ENCODE measurements at regions not wholly inside any gene's neighbourhood (a gene's known extent, or its start where the extent isn't known, plus 50 kb on each side); places are given as distances from the start of the nearest gene placed in this dataset.
A peak's percentile ranks its signal among the peaks of the same experiment; 100 is the strongest.

GRCh38 chr12:75707983-75708382 is 196.6 kb upstream of the KRR1 start:
- Histone ChIP-seq H3K9me3 (no peaks in the 10 kb centered on the region), H3K27ac (no peak overlapping the region), H3K27me3 (no peaks in the 10 kb centered on the region), H3K4me3 (no peak overlapping the region), H3K36me3 (no peaks in the 10 kb centered on the region), H3K4me1 (no peaks in the 10 kb centered on the region)
- DNase-seq (ENCODE audit: low spot score in 2 of 2) = no peak
- intact Hi-C loops (cut with DNase I; ENCODE audit: low total_unique reads) = no loop called here
- TF ChIP-seq CTCF (IDR thresholded peaks at IDR 0.05) = no peak
- no peak for TF ChIP-seq POLR2A (IDR thresholded peaks at IDR 0.05)
- TF ChIP-seq POLR2AphosphoS5 (IDR thresholded peaks at IDR 0.05) = no peak

- Histone ChIP-seq H3K4me1 (no peaks in the 10 kb centered on the region), H3K36me3 (no peaks in the 10 kb centered on the region), H3K9me3 (no peaks in the 10 kb centered on the region), H3K4me3 (no peak overlapping the region), H3K27me3 (no peaks in the 10 kb centered on the region), H3K27ac (no peak overlapping the region)
- TF ChIP-seq POLR2A (IDR thresholded peaks at IDR 0.05) = no peak
- no peak for TF ChIP-seq CTCF (IDR thresholded peaks at IDR 0.05)
- TF ChIP-seq POLR2AphosphoS5 (IDR thresholded peaks at IDR 0.05) = no peak
- DNase-seq (ENCODE audit: low spot score in 2 of 2) = no peak
- intact Hi-C loops (cut with DNase I; ENCODE audit: low total_unique reads) = no loop called here
These were observed 195.6 kb upstream of the KRR1 start for GRCh38 chr12:75706786-75707605.

- Histone ChIP-seq H3K27ac (no peak overlapping the region), H3K27me3 (no peaks in the 10 kb centered on the region), H3K4me3 (no peak overlapping the region), H3K9me3 (no peaks in the 10 kb centered on the region), H3K36me3 (no peaks in the 10 kb centered on the region), H3K4me1 (no peaks in the 10 kb centered on the region)
- intact Hi-C loops (cut with DNase I; ENCODE audit: low total_unique reads) = no loop called here
- DNase-seq (ENCODE audit: low spot score in 2 of 2) = no peak
- TF ChIP-seq POLR2A (IDR thresholded peaks at IDR 0.05) (no peak), CTCF (IDR thresholded peaks at IDR 0.05) (no peak), POLR2AphosphoS5 (IDR thresholded peaks at IDR 0.05) (no peak)
These were observed 194.6 kb upstream of the KRR1 start for GRCh38 chr12:75705749-75706711.

GRCh38 chr12:75704664-75705063 is 193.3 kb upstream of the KRR1 start:
- intact Hi-C loops (cut with DNase I; ENCODE audit: low total_unique reads) = no loop called here
- no peaks in the 10 kb centered on the region for H3K27me3 ChIP-seq
- H3K9me3 ChIP-seq = no peaks in the 10 kb centered on the region
- no peak for DNase-seq (ENCODE audit: low spot score in 2 of 2)
- H3K4me3 ChIP-seq = no peak overlapping the region
- TF ChIP-seq POLR2AphosphoS5 (IDR thresholded peaks at IDR 0.05) = no peak
- no peak for TF ChIP-seq CTCF (IDR thresholded peaks at IDR 0.05)
- TF ChIP-seq POLR2A (IDR thresholded peaks at IDR 0.05) = no peak
- no peaks in the 10 kb centered on the region for H3K36me3 ChIP-seq
- peak overlapping the region in 1 of 2 donors; percentile 56 for H3K27ac ChIP-seq
- H3K4me1 ChIP-seq = no peaks in the 10 kb centered on the region

- no peak for DNase-seq (ENCODE audit: low spot score in 2 of 2)
These were observed 192.8 kb upstream of the KRR1 start for GRCh38 chr12:75704208-75704607.

More at GRCh38 chr12:75704208-75704607, 192.8 kb upstream of the KRR1 start:
- H3K4me3 ChIP-seq = no peak overlapping the region
- TF ChIP-seq POLR2A (IDR thresholded peaks at IDR 0.05) = no peak
- no peaks in the 10 kb centered on the region for H3K36me3 ChIP-seq
- no peaks in the 10 kb centered on the region for H3K27me3 ChIP-seq
- H3K27ac ChIP-seq = peak overlapping the region; percentile 26 to 56
- intact Hi-C loops (cut with DNase I; ENCODE audit: low total_unique reads) = no loop called here
- H3K9me3 ChIP-seq = no peaks in the 10 kb centered on the region
- H3K4me1 ChIP-seq = no peaks in the 10 kb centered on the region

Measured in breast epithelium (tissue), 4 donors.